ENCODE measurements at regions not wholly inside any gene's neighbourhood (a gene's known extent, or its start where the extent isn't known, plus 50 kb on each side); places are given as distances from the start of the nearest gene placed in this dataset.

- DNase-seq (ENCODE audit: low read depth) = no peak
These were observed 290.4 kb downstream of the OLFM3 start for GRCh38 chr1:101706366-101706765.

- DNase-seq (ENCODE audit: low read depth) = no peak
These were observed 287.0 kb downstream of the OLFM3 start for GRCh38 chr1:101709721-101710120.

- no peak for DNase-seq (ENCODE audit: low read depth)
These were observed 283.0 kb downstream of the OLFM3 start for GRCh38 chr1:101713760-101714159.

GRCh38 chr1:101723415-101723814, 273.3 kb downstream of the OLFM3 start:
- DNase-seq (ENCODE audit: low read depth) = no peak

- no peak for DNase-seq (ENCODE audit: low read depth)
These were observed 268.7 kb downstream of the OLFM3 start for GRCh38 chr1:101728029-101728428.

GRCh38 chr1:101730559-101730958, 266.2 kb downstream of the OLFM3 start:
- no peak for DNase-seq (ENCODE audit: low read depth)

- DNase-seq (ENCODE audit: low read depth) = no peak
These were observed 264.5 kb downstream of the OLFM3 start for GRCh38 chr1:101732261-101732660.

GRCh38 chr1:101733340-101733739, 263.4 kb downstream of the OLFM3 start:
- no peak for DNase-seq (ENCODE audit: low read depth)

GRCh38 chr1:101738475-101738874, 258.3 kb downstream of the OLFM3 start:
- DNase-seq (ENCODE audit: low read depth) = peak; percentile 20

GRCh38 chr1:101739146-101739545, 257.6 kb downstream of the OLFM3 start:
- DNase-seq (ENCODE audit: low read depth) = no peak

- no peak for DNase-seq (ENCODE audit: low read depth)
These were observed 256.8 kb downstream of the OLFM3 start for GRCh38 chr1:101739826-101740330.

- no peak for DNase-seq (ENCODE audit: low read depth)
These were observed 254.8 kb downstream of the OLFM3 start for GRCh38 chr1:101741910-101742309.

- no peak for DNase-seq (ENCODE audit: low read depth)
These were observed 254.2 kb downstream of the OLFM3 start for GRCh38 chr1:101742509-101742908.

GRCh38 chr1:101745551-101746270, 251.0 kb downstream of the OLFM3 start:
- DNase-seq (ENCODE audit: low read depth) = no peak

- no peak for DNase-seq (ENCODE audit: low read depth)
These were observed 248.6 kb downstream of the OLFM3 start for GRCh38 chr1:101748077-101748476.
